DND-41 (cell line): ENCODE measurements at regions not wholly inside any gene's neighbourhood (a gene's known extent, or its start where the extent isn't known, plus 50 kb on each side); places are given as distances from the start of the nearest gene placed in this dataset.

ENCODE experiments used
- ATAC-seq: fragments of 200-7000 bp; cut with Tn5 transposase; 3 replicates; pipeline ENCODE4 v1.9.1; 2021; ENCODE audit warnings: low read depth; ENCODE audit not compliant: insufficient read depth
- DNase-seq: peaks from one replicate; pipeline ENCODE4 v3.0.0-alpha.2; 2020
- H2AFZ ChIP-seq: 2 replicates; pipeline ENCODE4 v1.6.0; 2012; ENCODE audit warnings: low read depth, low read length
- H3K27ac ChIP-seq: 2 replicates; pipeline ENCODE4 v1.5.1; 2012; ENCODE audit warnings: low read length, inconsistent platforms
- H3K27me3 ChIP-seq: fragments of 200-600 bp; sonication (generic); 2 replicates; pipeline ENCODE4 v1.6.0; 2012; ENCODE audit warnings: low read length, mild to moderate bottlenecking, inconsistent platforms; ENCODE audit not compliant: insufficient read depth, poor library complexity
- H3K36me3 ChIP-seq: 2 replicates; pipeline ENCODE4 v1.5.1; 2012; ENCODE audit warnings: low read length, inconsistent platforms; ENCODE audit not compliant: insufficient read depth
- H3K4me1 ChIP-seq: 2 replicates; pipeline ENCODE4 v1.5.1; 2012; ENCODE audit warnings: mild to moderate bottlenecking, low read length; ENCODE audit not compliant: insufficient read depth
- H3K4me2 ChIP-seq: 2 replicates; pipeline ENCODE4 v1.6.0; 2012; ENCODE audit warnings: mild to moderate bottlenecking, moderate library complexity, low read length, inconsistent platforms; ENCODE audit not compliant: insufficient read depth
- H3K4me3 ChIP-seq, 2 experiments: fragments of 200-600 bp in 1 of 2; shearing (Covaris generic) in 1 of 2; 2 replicates each; pipeline ENCODE4 v1.5.1; 2012 to 2016; ENCODE audit warnings: inconsistent platforms in 2 of 2, low read length in 2 of 2, mild to moderate bottlenecking in 2 of 2, low read depth in 1 of 2, moderate library complexity in 1 of 2
- H3K79me2 ChIP-seq: 2 replicates; pipeline ENCODE4 v1.6.0; 2012; ENCODE audit warnings: low read length, inconsistent platforms; ENCODE audit not compliant: insufficient read depth
- H3K9ac ChIP-seq: 2 replicates; pipeline ENCODE4 v1.6.0; 2012; ENCODE audit warnings: low read depth, mild to moderate bottlenecking, inconsistent platforms, low read length, moderate library complexity
- H3K9me3 ChIP-seq: 2 replicates; pipeline ENCODE4 v1.5.1; 2012; ENCODE audit warnings: low read length, moderate library complexity, mild to moderate bottlenecking, inconsistent platforms; ENCODE audit not compliant: insufficient read depth, severe bottlenecking
- H4K20me1 ChIP-seq: 2 replicates; pipeline ENCODE4 v1.6.0; 2012; ENCODE audit warnings: low read length; ENCODE audit not compliant: insufficient read depth
- CTCF ChIP-seq: IDR thresholded peaks from 2 replicates; pipeline ENCODE4 v1.5.1; 2012; ENCODE audit warnings: borderline replicate concordance, low read length, moderate library complexity, mild to moderate bottlenecking; ENCODE audit not compliant: poor library complexity, severe bottlenecking; ENCODE audit errors: extremely low read depth
- EZH2 ChIP-seq: IDR thresholded peaks from 3 replicates; pipeline ENCODE4 v1.6.1; 2012; ENCODE audit warnings: borderline replicate concordance, low read depth, mild to moderate bottlenecking, moderate library complexity, low read length, inconsistent platforms; ENCODE audit not compliant: severe bottlenecking

- Histone ChIP-seq H3K27me3 (peaks cover 4% of the 10 kb centered on the region), H3K4me2 (no peak overlapping the region), H3K27ac (no peak overlapping the region), H4K20me1 (no peaks in the 10 kb centered on the region), H3K79me2 (no peaks in the 10 kb centered on the region), H3K4me3 (no peak overlapping the region), H3K9me3 (no peaks in the 10 kb centered on the region), H3K36me3 (no peaks in the 10 kb centered on the region), H2AFZ (no peak overlapping the region), H3K4me1 (no peaks in the 10 kb centered on the region), H3K9ac (no peak overlapping the region)
- TF ChIP-seq EZH2 (no peak), CTCF (no peak)
- ATAC-seq (no peak), DNase-seq (no peak)
These were observed 98.7 kb downstream of the NOC3L start for GRCh38 chr10:94264085-94264484.

DNA sequence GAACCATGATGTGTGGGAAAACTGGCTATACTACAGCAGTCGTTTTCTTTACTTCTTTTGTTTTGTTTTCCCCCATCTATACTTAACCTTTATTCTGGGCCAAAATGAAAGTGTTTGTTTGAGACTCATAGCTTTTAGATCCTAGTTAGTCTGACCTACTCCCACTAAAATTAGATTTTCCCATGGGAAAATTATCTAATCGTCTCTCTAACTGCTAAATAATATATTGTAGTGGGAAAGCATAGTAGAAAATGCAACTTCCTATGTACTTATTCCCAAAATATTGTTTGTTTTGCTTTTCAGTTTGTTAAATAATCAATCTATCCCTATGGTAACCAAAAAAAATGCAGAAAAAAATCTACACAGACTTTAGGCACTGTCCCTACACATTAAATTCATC is 96.6 kb downstream of the NOC3L start:
- Histone ChIP-seq H2AFZ (no peak overlapping the region), H3K4me2 (no peak overlapping the region)

GRCh38 chr10:94268652-94269051 is 94.1 kb downstream of the NOC3L start:
- peaks cover 4% of the 10 kb centered on the region for H3K27me3 ChIP-seq
- H3K27ac ChIP-seq: no peak overlapping the region
- no peak overlapping the region for H3K4me2 ChIP-seq
- ATAC-seq: no peak
- no peak overlapping the region for H3K4me3 ChIP-seq
- H4K20me1 ChIP-seq: no peaks in the 10 kb centered on the region
- TF ChIP-seq CTCF (no peak), EZH2 (no peak)
- H3K9me3 ChIP-seq: peaks cover 14% of the 10 kb centered on the region
- H2AFZ ChIP-seq: no peak overlapping the region
- DNase-seq: no peak
- no peak overlapping the region for H3K9ac ChIP-seq
- no peaks in the 10 kb centered on the region for H3K79me2 ChIP-seq
- no peaks in the 10 kb centered on the region for H3K36me3 ChIP-seq
- no peaks in the 10 kb centered on the region for H3K4me1 ChIP-seq

More for the DNA sequence above, 96.6 kb downstream of the NOC3L start:
- Histone ChIP-seq H3K79me2 (no peaks in the 10 kb centered on the region), H4K20me1 (no peaks in the 10 kb centered on the region), H3K27ac (no peak overlapping the region), H3K27me3 (peaks cover 4% of the 10 kb centered on the region), H3K9me3 (peaks cover 3% of the 10 kb centered on the region), H3K4me1 (no peaks in the 10 kb centered on the region), H3K36me3 (no peaks in the 10 kb centered on the region), H3K4me3 (no peak overlapping the region), H3K9ac (no peak overlapping the region)
- TF ChIP-seq CTCF: no peak
- TF ChIP-seq EZH2: no peak
- no peak for ATAC-seq
- no peak for DNase-seq
